ENCODE measurements at regions not wholly inside any gene's neighbourhood (a gene's known extent, or its start where the extent isn't known, plus 50 kb on each side); places are given as distances from the start of the nearest gene placed in this dataset.

DNA sequence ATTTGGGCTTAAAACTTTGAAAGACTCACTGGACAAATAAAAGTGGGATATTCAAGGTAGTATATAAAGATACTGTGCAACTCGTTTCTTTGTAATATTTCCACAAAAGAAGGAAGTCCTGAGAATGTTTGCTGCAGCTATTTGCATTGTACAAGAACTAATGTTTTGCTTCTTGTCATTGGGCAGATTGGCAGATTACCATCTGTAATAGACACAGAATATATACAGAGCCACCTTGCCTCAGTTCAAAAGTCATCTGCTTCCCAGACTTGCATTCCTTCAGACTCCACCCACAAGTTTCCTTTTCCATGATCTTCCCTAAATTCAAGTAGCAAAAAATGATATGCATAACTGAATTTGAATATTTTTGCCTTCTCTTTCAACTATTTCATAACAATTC lies 145.1 kb downstream of the EFNB2 start:
- in situ Hi-C loops (cut with MboI; ENCODE audit: low sequenced_read_pairs): no loop called here

More for the DNA sequence above, 145.1 kb downstream of the EFNB2 start:
- Histone ChIP-seq H3K79me1 (ENCODE audit: low read depth in 1 of 2, low read length in 2 of 2) (no peaks in the 10 kb centered on the region), H3K27me3 (ENCODE audit: control insufficient read depth, insufficient read depth, low read length) (no peaks in the 10 kb centered on the region), H4K5ac (ENCODE audit: low read depth, low read length) (no peak overlapping the region), H3K4ac (ENCODE audit: low read depth, low read length) (no peak overlapping the region), H3K4me3 (ENCODE audit: insufficient read depth, low read depth, low read length) (no peak overlapping the region), H4K91ac (ENCODE audit: insufficient read depth, low read depth, low read length) (no peak overlapping the region), H2BK120ac (ENCODE audit: low read depth, low read length) (no peak overlapping the region), H3K9ac (ENCODE audit: low read depth, low read length) (no peak overlapping the region), H4K20me1 (ENCODE audit: insufficient read depth, low read length) (no peaks in the 10 kb centered on the region), H2AK5ac (ENCODE audit: low read depth, low read length) (no peak overlapping the region), H3K27ac (ENCODE audit: insufficient read depth, low read length) (no peak overlapping the region), H2BK5ac (ENCODE audit: low read depth, low read length, poor library complexity, severe bottlenecking) (no peak overlapping the region), H2BK15ac (ENCODE audit: low read depth, low read length) (no peak overlapping the region), H3K18ac (ENCODE audit: low read depth, low read length) (no peak overlapping the region), H4K8ac (ENCODE audit: low read depth in 2 of 2, low read length in 2 of 2) (no peak overlapping the region), H3K36me3 (ENCODE audit: control insufficient read depth, insufficient read depth, low read length) (no peaks in the 10 kb centered on the region), H3K56ac (ENCODE audit: extremely low read depth, insufficient read depth, low read length) (no peak overlapping the region), H3K9me3 (ENCODE audit: control insufficient read depth, insufficient read depth, low read length) (0 out of 2 replicates have a peak, but pooled peaks cover 3% of the 10 kb centered on the region), H2BK20ac (ENCODE audit: low read depth, low read length) (no peak overlapping the region), H3K4me1 (ENCODE audit: control insufficient read depth, insufficient read depth, low read length) (no peaks in the 10 kb centered on the region), H3K4me2 (ENCODE audit: low read depth, low read length) (no peak overlapping the region), H3K14ac (replicated peaks; ENCODE audit: low read depth, low read length) (no peak overlapping the region), H2AK9ac (replicated peaks; ENCODE audit: low read depth, low read length, poor library complexity) (no peak overlapping the region), H3K23ac (ENCODE audit: low read depth, low read length) (no peak overlapping the region), H2AFZ (replicated peaks; ENCODE audit: low read length, poor library complexity) (no peak overlapping the region), H3K9me1 (ENCODE audit: insufficient read depth, low read length) (no peaks in the 10 kb centered on the region; the same call in 1 of the 2 replicates)
- DNase-seq (no peak), ATAC-seq (ENCODE audit: low read depth) (no peak)
- POLR2A ChIA-PET (ENCODE audit: unreplicated experiment): no interaction called here
- WGBS, 2 experiments (ENCODE audit: extremely low coverage in 2 of 2, insufficient read length in 1 of 2): no CpG with 5 or more reads among the region's 1 CpG
- no TSS peak for BruUV-seq (replicated peaks)
- TF ChIP-seq USF2 (IDR thresholded peaks at IDR 0.05; ENCODE audit: low read depth, low read length) (no peak), POLR2A (IDR thresholded peaks at IDR 0.05; ENCODE audit: low read depth, low read length) (no peak), MAZ (IDR thresholded peaks at IDR 0.05; ENCODE audit: borderline replicate concordance, low read depth, low read length) (no peak)
- TF ChIP-seq, protein P1, sequence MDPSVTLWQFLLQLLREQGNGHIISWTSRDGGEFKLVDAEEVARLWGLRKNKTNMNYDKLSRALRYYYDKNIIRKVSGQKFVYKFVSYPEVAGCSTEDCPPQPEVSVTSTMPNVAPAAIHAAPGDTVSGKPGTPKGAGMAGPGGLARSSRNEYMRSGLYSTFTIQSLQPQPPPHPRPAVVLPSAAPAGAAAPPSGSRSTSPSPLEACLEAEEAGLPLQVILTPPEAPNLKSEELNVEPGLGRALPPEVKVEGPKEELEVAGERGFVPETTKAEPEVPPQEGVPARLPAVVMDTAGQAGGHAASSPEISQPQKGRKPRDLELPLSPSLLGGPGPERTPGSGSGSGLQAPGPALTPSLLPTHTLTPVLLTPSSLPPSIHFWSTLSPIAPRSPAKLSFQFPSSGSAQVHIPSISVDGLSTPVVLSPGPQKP (IDR thresholded peaks at IDR 0.05; ENCODE audit: borderline replicate concordance, low read depth, low read length): no peak
- dilution Hi-C loops (cut with HindIII; ENCODE audit: low sequenced_read_pairs, unreplicated experiment): no loop called here
- intact Hi-C loops (cut with micrococcal nuclease): no loop called here
- CTCF ChIA-PET: no interaction called here

Measured in IMR-90 (cell line).